NCI-H1417 (cell line): ENCODE measurements at regions not wholly inside any gene's neighbourhood (a gene's known extent, or its start where the extent isn't known, plus 50 kb on each side); places are given as distances from the start of the nearest gene placed in this dataset.
"Not testable (repeated sequence)": the region's sequence is repeated elsewhere in the genome, so short reads cannot be mapped to it uniquely, and the experiment has no call there.

Experiments used
- DNase-seq, 3 experiments: peaks; one replicate each; lab custom pipeline; 2025; lab: John Stamatoyannopoulos, UW

DNA sequence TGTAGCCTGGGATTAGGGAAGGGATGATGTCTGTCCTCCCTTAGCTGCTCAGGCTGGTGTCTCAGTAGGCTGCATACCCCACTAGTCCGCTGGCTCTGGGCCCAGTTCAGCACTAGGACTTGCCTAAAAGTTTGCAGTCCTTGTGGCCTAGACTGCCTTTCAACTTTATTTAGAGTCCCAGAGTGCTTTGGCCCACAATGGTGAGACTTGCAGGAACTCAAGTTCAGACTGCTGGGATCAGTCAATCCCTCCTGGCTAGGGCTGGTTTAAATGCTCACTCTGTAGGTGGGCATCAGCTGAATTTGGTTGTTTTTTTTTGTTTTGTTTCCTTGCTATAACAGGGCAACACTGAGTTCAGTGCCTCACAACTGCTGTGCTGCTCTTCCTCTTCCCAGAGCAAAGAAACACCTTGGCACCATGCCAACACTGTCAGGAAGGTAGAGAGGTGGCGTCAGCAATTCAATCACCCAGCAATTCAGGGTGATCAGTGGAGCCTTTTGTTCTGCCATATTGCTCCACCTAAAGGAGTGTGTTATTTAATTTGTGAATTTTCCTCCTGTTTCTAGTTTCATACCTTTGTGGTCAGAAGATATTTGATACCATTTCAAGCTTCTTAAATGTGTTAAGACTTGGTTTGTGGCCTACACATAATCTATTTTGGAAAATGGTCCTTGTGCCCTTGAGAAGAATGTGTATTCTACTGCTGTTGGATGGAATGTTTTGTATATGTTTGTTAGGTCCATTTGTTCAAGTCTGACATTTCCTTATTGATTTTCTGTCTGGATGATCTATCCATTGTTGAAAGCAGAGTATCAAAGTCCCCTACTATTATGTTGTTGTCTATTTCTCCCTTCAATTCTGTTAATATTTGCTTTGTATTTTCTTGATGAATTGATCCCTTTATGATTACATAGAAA, 284.0 kb upstream of the PMFBP1 start:
- DNase-seq = peak in 2 of 3 experiments; percentile 6 to 58

DNA sequence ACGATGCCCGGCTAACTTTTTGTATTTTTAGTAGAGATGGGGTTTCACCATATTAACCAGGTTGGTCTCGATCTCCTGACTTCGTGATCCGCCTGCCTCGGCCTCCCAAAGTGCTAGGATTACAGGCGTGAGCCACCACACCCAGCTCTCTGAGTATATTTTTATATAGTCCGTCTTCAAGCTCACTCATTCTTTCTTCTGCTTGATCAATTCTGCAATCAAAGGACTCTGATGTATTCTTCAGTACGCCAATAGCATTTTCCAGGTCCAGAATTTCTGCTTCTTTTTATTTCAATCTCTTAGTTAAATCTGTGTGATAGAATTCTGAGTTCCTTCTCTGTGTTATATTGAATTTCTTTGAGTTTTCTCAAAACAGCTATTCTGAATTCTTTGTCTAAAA, 281.9 kb upstream of the PMFBP1 start:
- not testable (repeated sequence) for DNase-seq

- no peak for DNase-seq
These were observed 272.7 kb upstream of the PMFBP1 start for GRCh38 chr16:72444696-72445095.

GRCh38 chr16:72443809-72444208, 271.9 kb upstream of the PMFBP1 start:
- DNase-seq = no peak

DNA sequence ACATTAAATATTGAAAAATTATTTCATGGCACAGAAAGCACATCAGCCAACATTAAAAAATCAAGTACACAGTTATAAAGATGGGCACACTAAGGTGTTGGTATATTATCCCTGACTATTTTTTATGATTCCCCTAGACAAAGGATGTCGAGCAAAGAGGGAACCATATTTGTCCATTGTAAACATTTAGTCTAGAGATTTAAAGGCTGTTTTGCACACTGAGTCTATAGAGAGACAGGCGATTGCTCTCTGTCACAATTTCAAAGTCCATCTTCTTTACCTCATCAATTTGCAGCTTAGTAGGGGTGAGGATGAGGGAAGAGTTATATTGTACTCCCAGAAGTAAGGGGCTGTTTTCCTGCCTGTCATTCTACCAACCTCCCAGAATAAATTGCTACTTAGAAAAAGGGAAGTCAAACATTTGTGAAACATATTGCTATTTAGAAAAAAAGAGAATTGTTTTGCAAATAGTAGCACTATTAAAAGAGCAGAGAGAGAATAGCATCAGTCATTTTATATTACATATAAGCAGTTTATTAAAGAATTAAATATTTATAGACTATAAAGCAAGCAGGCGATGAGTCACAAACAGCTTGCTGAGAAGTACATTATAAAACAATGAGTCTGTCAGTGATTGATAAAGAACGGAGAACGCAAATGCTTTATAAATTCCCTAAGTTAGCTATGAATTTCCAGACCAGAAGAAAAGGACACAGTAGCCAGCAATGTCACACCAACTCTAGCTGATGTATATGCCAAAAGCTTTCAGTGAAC, 270.6 kb upstream of the PMFBP1 start:
- DNase-seq = peak in 1 of 3 experiments; percentile 8

GRCh38 chr16:72437891-72438290, 265.9 kb upstream of the PMFBP1 start:
- DNase-seq = no peak

DNA sequence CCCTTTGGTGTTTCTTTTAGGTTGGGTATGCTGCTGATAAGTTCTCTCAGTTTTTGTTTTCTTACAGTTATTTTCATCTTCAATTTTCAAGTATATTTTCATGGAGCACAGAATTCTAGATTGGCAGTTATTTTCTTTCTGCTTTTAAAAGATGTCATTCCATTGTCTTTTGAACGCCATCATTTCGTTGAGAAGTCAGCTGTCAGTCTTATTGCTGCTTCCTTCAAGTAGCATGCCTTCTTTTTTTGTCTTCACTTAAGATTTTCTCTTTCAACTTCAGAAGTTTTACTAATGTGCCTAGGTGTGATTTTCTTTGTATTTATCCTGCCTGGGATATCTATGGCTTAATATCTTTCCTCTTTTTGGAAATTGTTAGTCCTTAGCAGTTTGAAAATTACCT, 262.2 kb upstream of the PMFBP1 start:
- DNase-seq = peak in 1 of 3 experiments; percentile 41

DNA sequence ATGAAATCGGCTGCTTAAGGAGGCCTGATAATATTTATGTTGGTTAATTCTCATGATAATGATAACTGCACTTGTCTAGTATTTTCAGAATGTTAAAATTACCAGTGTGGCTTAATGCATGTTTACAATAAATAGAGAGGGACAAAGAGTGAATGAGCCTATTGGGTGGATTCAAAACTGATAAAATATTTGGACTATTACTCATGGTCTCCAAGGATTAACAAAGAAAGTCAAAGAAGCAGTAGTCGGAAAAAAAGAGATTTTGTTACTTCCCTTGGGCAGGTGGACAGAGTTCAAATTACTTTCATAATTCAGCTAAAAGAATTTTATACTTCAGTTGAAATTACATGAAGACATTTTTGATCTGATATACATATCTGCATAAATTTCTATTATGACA, 258.2 kb upstream of the PMFBP1 start:
- no peak for DNase-seq

GRCh38 chr16:72429671-72430081, 257.7 kb upstream of the PMFBP1 start:
- DNase-seq = no peak

DNA sequence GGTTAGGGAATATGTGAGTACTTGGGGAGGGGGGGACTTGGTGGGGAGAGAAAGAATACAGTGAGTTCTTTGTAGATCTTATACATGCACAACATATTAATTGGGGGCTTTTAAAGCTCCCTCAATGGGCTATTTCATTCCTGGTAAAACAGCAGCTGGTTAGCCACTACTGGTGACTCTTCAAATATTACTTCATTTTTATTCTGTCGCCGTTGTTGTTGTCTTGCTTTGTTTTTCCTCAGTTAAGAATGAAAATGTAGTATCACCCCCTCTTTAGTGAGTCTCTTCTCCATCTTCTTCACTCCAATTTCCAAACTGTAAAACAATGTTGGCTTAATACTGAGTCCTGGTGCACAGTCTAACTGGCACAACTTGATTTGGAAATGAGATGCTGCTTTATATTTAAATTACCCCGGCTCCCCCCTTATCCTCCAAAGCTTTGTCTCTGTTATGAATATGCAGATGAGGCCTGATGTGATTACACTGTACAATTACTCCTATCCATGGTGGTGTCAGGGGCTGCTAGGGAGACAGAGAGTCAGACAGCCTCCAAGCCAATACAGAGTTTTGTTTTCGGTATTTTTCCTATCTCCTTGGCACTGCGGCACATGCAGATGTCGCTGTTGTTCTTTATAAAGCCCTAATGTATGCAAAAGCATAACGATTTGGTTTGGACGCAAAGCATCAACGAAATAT, 256.9 kb upstream of the PMFBP1 start:
- no peak for DNase-seq

- DNase-seq = no peak
These were observed 255.9 kb upstream of the PMFBP1 start for GRCh38 chr16:72427783-72428331.

GRCh38 chr16:72427051-72427782, 255.3 kb upstream of the PMFBP1 start:
- no peak for DNase-seq

DNA sequence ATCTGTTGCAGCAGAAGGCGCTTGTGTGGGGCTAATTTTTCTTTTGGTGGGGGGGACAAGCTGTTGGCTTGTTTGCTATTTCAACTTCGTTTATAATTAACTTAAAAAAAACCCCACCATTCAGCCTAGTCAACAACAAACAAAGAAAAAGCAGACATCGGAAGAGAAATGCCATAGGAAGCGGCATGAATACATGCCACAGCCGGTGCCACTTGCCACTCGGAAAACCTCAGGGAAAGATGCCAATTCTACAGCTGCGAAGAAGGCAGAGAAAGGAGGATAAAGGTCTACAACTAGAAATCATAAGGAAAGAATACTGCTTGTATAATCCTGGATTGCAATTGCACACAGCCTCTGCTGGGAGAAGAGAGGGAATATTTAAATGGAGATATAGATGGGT, 254.4 kb upstream of the PMFBP1 start:
- no peak for DNase-seq

DNA sequence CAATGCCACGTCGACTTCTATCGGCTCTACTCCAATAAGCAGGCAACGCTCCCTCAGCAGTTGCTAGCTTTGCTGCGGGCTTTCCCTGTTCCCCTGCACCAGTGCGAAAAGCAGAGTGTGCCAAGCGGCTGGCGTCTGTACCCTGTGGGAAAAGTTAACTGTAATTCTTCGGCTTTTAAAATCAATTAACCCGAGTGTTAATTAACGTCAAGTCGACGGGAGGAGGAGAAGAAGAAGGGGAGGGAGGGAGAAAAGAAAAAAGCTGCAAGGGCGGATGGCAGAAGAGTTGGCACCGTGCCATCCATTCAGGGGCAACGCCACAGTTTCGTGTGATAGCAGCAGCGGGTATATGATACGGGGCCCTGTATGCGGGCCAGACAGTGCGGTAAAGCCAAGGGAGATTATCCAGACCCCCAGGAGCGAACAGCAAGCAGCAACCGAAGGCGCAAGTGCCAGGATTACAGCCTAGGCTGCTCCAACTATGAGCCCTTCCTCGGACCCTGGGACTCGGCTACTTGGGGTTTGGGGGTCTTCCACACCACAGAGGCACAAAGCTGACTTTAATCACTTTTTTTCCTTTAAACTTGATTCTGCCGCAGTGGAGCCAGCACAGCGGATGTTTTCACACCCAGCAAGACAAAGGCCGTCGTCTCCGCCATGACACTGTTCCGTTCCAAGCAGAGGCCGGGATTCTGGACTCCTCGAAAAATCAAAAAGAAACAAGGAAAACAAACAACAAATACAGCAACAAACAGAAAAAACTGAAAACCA, 253.8 kb upstream of the PMFBP1 start:
- DNase-seq = no peak

- no peak for DNase-seq
These were observed 252.8 kb upstream of the PMFBP1 start for GRCh38 chr16:72424757-72425156.

GRCh38 chr16:72422308-72422897, 250.4 kb upstream of the PMFBP1 start:
- no peak for DNase-seq

- no peak for DNase-seq
These were observed 247.7 kb upstream of the PMFBP1 start for GRCh38 chr16:72419638-72420037.

GRCh38 chr16:72415379-72415778, 243.4 kb upstream of the PMFBP1 start:
- DNase-seq = no peak

DNA sequence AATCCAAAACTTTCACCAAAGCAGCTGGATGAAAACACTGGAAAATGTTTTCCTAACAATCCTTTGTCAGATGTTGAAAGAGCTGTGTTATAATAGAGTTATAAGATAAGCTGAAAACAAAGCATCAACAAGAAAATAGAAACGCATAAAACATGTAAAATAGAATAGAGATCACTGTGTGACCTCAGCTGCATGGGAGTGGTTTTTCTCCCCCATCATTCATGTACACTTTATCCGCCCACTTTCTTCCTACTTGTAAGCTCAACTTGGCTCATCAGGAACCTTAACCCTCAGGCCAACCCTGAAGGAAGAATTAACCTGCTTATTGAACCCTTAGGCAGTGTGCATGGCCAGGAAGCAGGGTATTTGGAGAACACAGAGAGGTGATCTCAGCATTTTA, 238.5 kb upstream of the PMFBP1 start:
- DNase-seq = no peak

- DNase-seq = no peak
These were observed 237.5 kb upstream of the PMFBP1 start for GRCh38 chr16:72409423-72409822.
